Breast epithelium (tissue), 3 donors: ENCODE measurements at regions not wholly inside any gene's neighbourhood (a gene's known extent, or its start where the extent isn't known, plus 50 kb on each side); places are given as distances from the start of the nearest gene placed in this dataset.

Source experiments
- CTCF ChIP-seq, 3 donors: fragments of 450-650 bp; IDR thresholded peaks; one replicate each; pipeline ENCODE4 v1.5.1; 2016 to 2017; ENCODE audit warnings: antibody characterized with exemption in 3 of 3, mild to moderate bottlenecking in 3 of 3, moderate library complexity in 3 of 3
- POLR2A ChIP-seq: fragments of 450-650 bp; IDR thresholded peaks from one replicate; pipeline ENCODE4 v1.6.1; 2016; ENCODE audit warnings: antibody characterized with exemption, mild to moderate bottlenecking, moderate library complexity
- POLR2AphosphoS5 ChIP-seq, 3 donors: sonication (generic); formaldehyde crosslinking; IDR thresholded peaks; one replicate each; pipeline ENCODE4 v1.6.1; 2017; ENCODE audit warnings: antibody characterized with exemption in 3 of 3

- no peak for TF ChIP-seq CTCF (IDR thresholded peaks at IDR 0.05)
- TF ChIP-seq POLR2A, result no peak
- TF ChIP-seq POLR2AphosphoS5 (IDR thresholded peaks at IDR 0.05), result no peak
Observed at GRCh38 chr5:39822020-39822419, 397.2 kb upstream of the DAB2 start.
